GM12872 (cell line): ENCODE measurements at regions not wholly inside any gene's neighbourhood (a gene's known extent, or its start where the extent isn't known, plus 50 kb on each side); places are given as distances from the start of the nearest gene placed in this dataset.

Source experiments
- TF ChIP-seq, protein P1 (sequence below): IDR thresholded peaks from 3 replicates; pipeline ENCODE4 v1.5.1; 2011; ENCODE audit warnings: low read depth, mild to moderate bottlenecking, low read length, moderate library complexity; ENCODE audit not compliant: insufficient read depth

GRCh38 chr14:104373055-104373854 is 206.3 kb upstream of the C14orf180 start:
- TF ChIP-seq, protein P1, sequence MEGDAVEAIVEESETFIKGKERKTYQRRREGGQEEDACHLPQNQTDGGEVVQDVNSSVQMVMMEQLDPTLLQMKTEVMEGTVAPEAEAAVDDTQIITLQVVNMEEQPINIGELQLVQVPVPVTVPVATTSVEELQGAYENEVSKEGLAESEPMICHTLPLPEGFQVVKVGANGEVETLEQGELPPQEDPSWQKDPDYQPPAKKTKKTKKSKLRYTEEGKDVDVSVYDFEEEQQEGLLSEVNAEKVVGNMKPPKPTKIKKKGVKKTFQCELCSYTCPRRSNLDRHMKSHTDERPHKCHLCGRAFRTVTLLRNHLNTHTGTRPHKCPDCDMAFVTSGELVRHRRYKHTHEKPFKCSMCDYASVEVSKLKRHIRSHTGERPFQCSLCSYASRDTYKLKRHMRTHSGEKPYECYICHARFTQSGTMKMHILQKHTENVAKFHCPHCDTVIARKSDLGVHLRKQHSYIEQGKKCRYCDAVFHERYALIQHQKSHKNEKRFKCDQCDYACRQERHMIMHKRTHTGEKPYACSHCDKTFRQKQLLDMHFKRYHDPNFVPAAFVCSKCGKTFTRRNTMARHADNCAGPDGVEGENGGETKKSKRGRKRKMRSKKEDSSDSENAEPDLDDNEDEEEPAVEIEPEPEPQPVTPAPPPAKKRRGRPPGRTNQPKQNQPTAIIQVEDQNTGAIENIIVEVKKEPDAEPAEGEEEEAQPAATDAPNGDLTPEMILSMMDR: no peak

DNA sequence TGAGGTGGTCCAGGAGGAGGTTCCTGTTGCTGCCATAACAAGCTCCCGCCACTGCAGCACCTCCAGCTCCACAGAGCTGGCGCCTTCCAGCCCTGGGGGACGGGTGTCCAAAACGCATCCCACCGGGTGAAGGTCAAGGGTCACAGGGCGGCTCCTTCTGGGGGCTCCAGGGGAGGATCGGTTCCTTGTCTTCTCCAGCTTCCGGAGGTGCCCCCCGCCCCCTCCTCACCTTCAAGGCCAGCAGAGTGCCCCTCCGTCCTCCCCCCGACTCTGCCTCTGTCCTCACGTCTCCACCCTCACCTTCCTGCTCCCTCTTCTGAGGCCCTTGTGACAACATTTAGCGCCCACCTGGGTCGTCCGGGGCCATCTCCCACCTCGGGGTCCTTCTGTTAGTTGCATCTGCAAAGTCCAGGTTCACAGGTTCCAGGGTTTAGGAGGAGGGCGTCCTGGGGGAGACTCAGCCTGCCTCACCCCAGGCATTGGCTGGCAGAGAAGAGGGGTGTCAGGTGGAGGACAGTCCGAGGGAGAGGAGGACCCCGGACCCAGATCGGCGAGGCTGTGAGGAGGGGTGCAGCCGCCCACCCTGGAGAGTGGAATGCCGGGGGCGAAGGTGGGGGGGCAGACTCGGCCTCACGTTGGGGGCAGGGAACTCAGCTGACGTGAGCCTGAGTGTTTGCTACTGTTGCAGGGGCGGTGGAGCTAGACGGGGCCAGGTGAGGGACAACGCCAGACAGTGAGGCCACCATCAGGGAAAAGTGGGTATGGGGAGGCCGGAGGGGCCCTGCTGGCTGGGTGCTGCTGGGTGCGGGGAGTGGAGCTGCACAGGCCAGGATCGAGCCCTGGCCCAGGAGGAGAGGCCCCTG is 205.5 kb upstream of the C14orf180 start:
- TF ChIP-seq, protein P1: no peak

DNA sequence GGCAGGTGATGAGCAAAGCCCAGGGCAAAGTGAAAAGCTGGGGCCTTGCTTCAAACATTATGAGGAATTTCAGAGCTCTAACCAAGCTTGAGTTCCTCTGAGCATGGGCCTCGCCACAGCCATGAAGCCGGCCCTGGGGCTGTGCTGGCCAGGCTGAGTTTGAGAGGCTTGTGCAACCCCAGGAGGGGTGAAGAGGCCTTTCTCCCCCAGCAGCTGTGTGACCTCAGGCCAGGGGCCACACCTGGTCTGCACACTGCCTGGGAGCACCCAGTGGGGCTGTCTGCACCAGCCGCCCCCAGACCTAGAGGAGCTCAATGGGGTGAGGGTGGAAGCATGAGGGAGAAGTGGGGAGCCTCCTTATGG is 204.9 kb upstream of the C14orf180 start:
- TF ChIP-seq, protein P1: no peak

DNA sequence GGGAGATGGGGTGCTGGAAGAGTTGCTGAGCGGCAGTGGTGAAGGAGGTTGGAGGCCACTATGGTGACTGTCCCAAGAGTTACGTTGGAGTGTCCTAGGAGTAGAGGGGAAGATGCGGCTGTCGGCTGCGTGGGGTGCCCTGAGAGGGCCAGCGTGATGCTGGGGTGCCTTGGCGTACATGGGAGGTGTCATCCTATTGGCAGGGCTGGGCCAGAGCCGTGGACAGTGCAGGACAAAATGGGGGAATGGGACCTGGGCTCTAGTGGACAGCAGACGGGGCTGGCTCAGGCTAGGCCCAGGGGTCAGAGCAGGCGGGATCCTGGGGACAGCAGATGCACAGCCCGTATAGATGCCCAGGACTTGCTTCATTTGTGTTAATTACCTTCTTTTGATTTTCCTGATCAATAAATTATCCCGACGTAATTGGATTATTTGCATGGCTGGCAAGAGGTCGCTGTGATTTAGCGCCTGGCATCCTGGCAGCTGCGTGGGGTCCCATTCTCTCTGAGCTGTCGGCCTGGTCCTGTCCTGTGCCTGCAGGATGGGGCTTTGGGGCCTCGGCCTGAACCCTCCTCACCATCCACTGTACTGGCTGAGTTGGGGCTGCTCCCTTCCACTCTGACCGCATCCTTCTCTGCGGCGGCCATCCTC is 203.9 kb upstream of the C14orf180 start:
- TF ChIP-seq, protein P1: no peak

GRCh38 chr14:104376202-104377140 is 203.1 kb upstream of the C14orf180 start:
- TF ChIP-seq, protein P1: no peak

- TF ChIP-seq, protein P1: no peak
Observed at GRCh38 chr14:104377256-104377655, 202.3 kb upstream of the C14orf180 start.
